SK-N-SH (cell line): ENCODE measurements at regions not wholly inside any gene's neighbourhood (a gene's known extent, or its start where the extent isn't known, plus 50 kb on each side); places are given as distances from the start of the nearest gene placed in this dataset.

Experiments
- CTCF ChIA-PET: fragments of 300-600, 350-600 bp; formaldehyde crosslinking; extraction: SDS; loops from one replicate; lab custom pipeline; 2021; lab: Yijun Ruan, JAX
- POLR2A ChIA-PET: fragments of 350-600 bp; sonication (Branson Sonifier 250); formaldehyde crosslinking; extraction: SDS; loops from one replicate; lab custom pipeline; 2020; ENCODE audit warnings: antibody characterized with exemption, inconsistent platforms; lab: Yijun Ruan, JAX
- DNase-seq: peaks from one replicate; pipeline ENCODE4 v3.0.0; 2012
- H2AFZ ChIP-seq: fragments of 200-600 bp; sonication (generic); 2 replicates; pipeline ENCODE4 v1.8.1; 2016; ENCODE audit warnings: antibody characterized with exemption, mild to moderate bottlenecking, low read depth
- H3F3A ChIP-seq: fragments of 200-600 bp; sonication (generic); replicated peaks from 2 replicates; pipeline ENCODE3; 2016; ENCODE audit warnings: antibody characterized with exemption, mild to moderate bottlenecking; ENCODE audit not compliant: insufficient read depth
- H3K27ac ChIP-seq, 2 experiments: fragments of 200-500 bp in 1 of 2; fragments of 200-600 bp in 1 of 2; sonication (Bioruptor generic) in 1 of 2; sonication (generic), shearing (Covaris generic) in 1 of 2; 2 replicates each; pipeline versions ENCODE4 v1.5.1 to v1.6.1; 2014 to 2016; ENCODE audit warnings: low read depth in 2 of 2, inconsistent platforms in 1 of 2, low read length in 1 of 2, mild to moderate bottlenecking in 1 of 2, mixed read lengths in 1 of 2
- H3K27me3 ChIP-seq: fragments of 200-600 bp; sonication (generic), shearing (Covaris generic); 2 replicates; pipeline ENCODE4 v1.6.1; 2016; ENCODE audit warnings: mixed run types; ENCODE audit not compliant: insufficient read depth
- H3K36me3 ChIP-seq, 2 experiments: fragments of 200-500 bp in 1 of 2; fragments of 200-600 bp in 1 of 2; sonication (Bioruptor generic) in 1 of 2; sonication (generic) in 1 of 2; replicated peaks in 1 of 2; 2 replicates each; pipeline versions ENCODE3 to v1.5.1; 2014 to 2016; ENCODE audit warnings: low read length in 1 of 2, mild to moderate bottlenecking in 1 of 2; ENCODE audit not compliant: insufficient read depth in 2 of 2, control insufficient read depth in 1 of 2
- H3K4me1 ChIP-seq, 2 experiments: fragments of 200-500 bp in 1 of 2; fragments of 200-600 bp in 1 of 2; sonication (Bioruptor generic) in 1 of 2; sonication (generic), shearing (Covaris generic) in 1 of 2; 2 replicates each; pipeline versions ENCODE4 v1.5.1 to v1.6.1; 2014 to 2016; ENCODE audit warnings: low read depth in 1 of 2, low read length in 1 of 2, mixed run types in 1 of 2; ENCODE audit not compliant: insufficient read depth in 2 of 2, control insufficient read depth in 1 of 2
- H3K4me2 ChIP-seq: fragments of 200-600 bp; sonication (generic), shearing (Covaris generic); 2 replicates; pipeline ENCODE4 v1.6.1; 2017; ENCODE audit warnings: mixed run types
- H3K4me3 ChIP-seq, 2 experiments: fragments of 200-500 bp in 1 of 2; fragments of 200-600 bp in 1 of 2; sonication (Bioruptor generic) in 1 of 2; sonication (generic), shearing (Covaris generic) in 1 of 2; 2 replicates each; pipeline versions ENCODE4 v1.5.1 to v1.8.1; 2014 to 2016; ENCODE audit warnings: low read depth in 2 of 2, inconsistent platforms in 1 of 2, low read length in 1 of 2, mild to moderate bottlenecking in 1 of 2, mixed read lengths in 1 of 2, moderate library complexity in 1 of 2
- H3K79me2 ChIP-seq: fragments of 200-600 bp; sonication (generic); 2 replicates; pipeline ENCODE4 v1.8.1; 2017; ENCODE audit warnings: mild to moderate bottlenecking; ENCODE audit not compliant: insufficient read depth
- H3K9ac ChIP-seq: fragments of 200-600 bp; sonication (generic); 2 replicates; pipeline ENCODE4 v1.6.1; 2017; ENCODE audit warnings: mixed run types
- H3K9me2 ChIP-seq: fragments of 200-600 bp; sonication (generic); 2 replicates; pipeline ENCODE4 v1.6.1; 2017; ENCODE audit warnings: mixed run types
- H3K9me3 ChIP-seq: fragments of 200-600 bp; sonication (generic); 2 replicates; pipeline ENCODE4 v1.6.1; 2017; ENCODE audit warnings: mixed run types, mild to moderate bottlenecking, moderate library complexity
- H4K20me1 ChIP-seq: fragments of 200-600 bp; sonication (generic); 2 replicates; pipeline ENCODE4 v1.6.1; 2017; ENCODE audit warnings: mild to moderate bottlenecking, mixed run types; ENCODE audit not compliant: insufficient read depth
- EP300 ChIP-seq, 2 experiments: IDR thresholded peaks; 2 replicates each; pipeline versions ENCODE4 v1.4.0 to v1.6.1; 2012; ENCODE audit warnings: borderline replicate concordance in 1 of 2, low read depth in 1 of 2, low read length in 1 of 2
- FOSL2 ChIP-seq: IDR thresholded peaks from 2 replicates; pipeline ENCODE4 v1.4.0; 2012; ENCODE audit warnings: low read depth, mild to moderate bottlenecking, moderate library complexity, borderline replicate concordance
- FOXJ3 ChIP-seq: sonication (generic); formaldehyde crosslinking; IDR thresholded peaks from 2 replicates; pipeline ENCODE4 v1.5.1; 2020; ENCODE audit warnings: mild to moderate bottlenecking, missing genetic modification reagents
- GABPA ChIP-seq: IDR thresholded peaks from 2 replicates; pipeline ENCODE4 v1.4.0; 2012; ENCODE audit warnings: low read depth, mild to moderate bottlenecking
- RAD21 ChIP-seq: IDR thresholded peaks from 2 replicates; pipeline ENCODE4 v1.6.1; 2012; ENCODE audit warnings: mild to moderate bottlenecking, low read length
- TCF12 ChIP-seq: IDR thresholded peaks from 2 replicates; pipeline ENCODE4 v1.4.0; 2012
- TEAD4 ChIP-seq: IDR thresholded peaks from 2 replicates; pipeline ENCODE4 v1.4.0; 2012; ENCODE audit warnings: mild to moderate bottlenecking, borderline replicate concordance; ENCODE audit not compliant: insufficient read depth
- WGBS: methylation state at CpG from one replicate; pipeline ENCODE4 v1.1.6; 2017; ENCODE audit warnings: low lambda C conversion rate; 5-methylcytosine and 5-hydroxymethylcytosine counted together
- TF ChIP-seq, protein P1 (sequence below): fragments of 150-350 bp; IDR thresholded peaks from 2 replicates; pipeline ENCODE4 v1.6.1; 2017; ENCODE audit warnings: antibody characterized with exemption, low read length, low read depth, borderline replicate concordance
- TF ChIP-seq, protein P2 (sequence below): IDR thresholded peaks from 2 replicates; pipeline ENCODE4 v1.6.1; 2012; ENCODE audit warnings: mild to moderate bottlenecking, low read depth, low read length, moderate library complexity
- TF ChIP-seq, protein P3 (sequence below): IDR thresholded peaks from 2 replicates; pipeline ENCODE4 v1.4.0; 2012; ENCODE audit warnings: low read depth, borderline replicate concordance

- no peaks in the 10 kb centered on the region for H3K36me3 ChIP-seq
- H3K9me3 ChIP-seq, result no peaks in the 10 kb centered on the region
- whole genome bisulfite sequencing, result 34% methylated on average over 1 of the region's 1 CpG
- TF ChIP-seq TEAD4 (no peak), RAD21 (peak; percentile 63)
- no peaks in the 10 kb centered on the region for H3K9me2 ChIP-seq
- no peaks in the 10 kb centered on the region for H3K27me3 ChIP-seq
- no peak overlapping the region for H2AFZ ChIP-seq
- peak; percentile 2 for DNase-seq
- no peak overlapping the region for H3K4me2 ChIP-seq
- no peaks in the 10 kb centered on the region for H3F3A ChIP-seq
- no peaks in the 10 kb centered on the region for H3K79me2 ChIP-seq
- ChIA-PET CTCF (interaction anchor here (0.6 kb wide), 1 partner anchor 98 kb away, joined by 3 read pairs; no protein-coding TSS in a partner anchor), POLR2A (no interaction called here)
- H3K4me3 ChIP-seq, result no peak overlapping the region
- H3K9ac ChIP-seq, result no peak overlapping the region
- no peaks in the 10 kb centered on the region for H4K20me1 ChIP-seq
- peaks cover 0 to 2% of the 10 kb centered on the region in 2 experiments; a peak in 1 of 4 replicates for H3K4me1 ChIP-seq
- H3K27ac ChIP-seq, result peak overlapping the region in 1 of 2 experiments; percentile 53; a peak in 1 of 4 replicates
Observed at GRCh38 chr6:23754197-23754596, 371.8 kb upstream of the NRSN1 start.

DNA sequence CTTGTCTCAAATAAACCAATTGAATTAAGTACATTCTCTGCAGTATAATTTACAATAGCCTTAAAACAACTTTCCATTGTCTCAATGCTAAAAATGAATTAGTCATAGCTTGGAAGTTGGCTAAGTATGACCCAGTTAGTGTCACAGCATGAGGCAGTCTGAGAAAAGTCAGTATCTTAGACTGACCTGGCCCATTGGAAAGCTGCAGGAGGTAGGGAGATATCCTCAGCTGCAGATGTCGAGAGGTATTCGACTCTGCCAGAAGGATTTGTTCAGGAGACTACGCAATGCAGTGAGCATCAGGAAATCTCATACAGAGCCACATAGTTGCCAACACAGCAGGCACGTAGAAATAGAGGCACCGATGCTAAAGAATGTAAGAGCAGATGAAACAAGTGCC lies 350.9 kb upstream of the NRSN1 start:
- Histone ChIP-seq H2AFZ (no peak overlapping the region), H3K9me3 (no peaks in the 10 kb centered on the region), H3K9me2 (no peaks in the 10 kb centered on the region), H3K27ac (no peak overlapping the region), H3K9ac (no peak overlapping the region), H3K4me2 (no peak overlapping the region), H4K20me1 (no peaks in the 10 kb centered on the region), H3K36me3 (no peaks in the 10 kb centered on the region), H3F3A (no peaks in the 10 kb centered on the region), H3K4me1 (no peaks in the 10 kb centered on the region), H3K27me3 (no peaks in the 10 kb centered on the region), H3K4me3 (no peak overlapping the region), H3K79me2 (no peaks in the 10 kb centered on the region)
- DNase-seq, result no peak
- 30% methylated on average over 5 of the region's 5 CpGs for WGBS
- CTCF ChIA-PET, result no interaction called here
- POLR2A ChIA-PET, result no interaction called here
- no peak for TF ChIP-seq TCF12
- TF ChIP-seq, protein P1, sequence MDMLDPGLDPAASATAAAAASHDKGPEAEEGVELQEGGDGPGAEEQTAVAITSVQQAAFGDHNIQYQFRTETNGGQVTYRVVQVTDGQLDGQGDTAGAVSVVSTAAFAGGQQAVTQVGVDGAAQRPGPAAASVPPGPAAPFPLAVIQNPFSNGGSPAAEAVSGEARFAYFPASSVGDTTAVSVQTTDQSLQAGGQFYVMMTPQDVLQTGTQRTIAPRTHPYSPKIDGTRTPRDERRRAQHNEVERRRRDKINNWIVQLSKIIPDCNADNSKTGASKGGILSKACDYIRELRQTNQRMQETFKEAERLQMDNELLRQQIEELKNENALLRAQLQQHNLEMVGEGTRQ, result no peak
- TF ChIP-seq, protein P2, sequence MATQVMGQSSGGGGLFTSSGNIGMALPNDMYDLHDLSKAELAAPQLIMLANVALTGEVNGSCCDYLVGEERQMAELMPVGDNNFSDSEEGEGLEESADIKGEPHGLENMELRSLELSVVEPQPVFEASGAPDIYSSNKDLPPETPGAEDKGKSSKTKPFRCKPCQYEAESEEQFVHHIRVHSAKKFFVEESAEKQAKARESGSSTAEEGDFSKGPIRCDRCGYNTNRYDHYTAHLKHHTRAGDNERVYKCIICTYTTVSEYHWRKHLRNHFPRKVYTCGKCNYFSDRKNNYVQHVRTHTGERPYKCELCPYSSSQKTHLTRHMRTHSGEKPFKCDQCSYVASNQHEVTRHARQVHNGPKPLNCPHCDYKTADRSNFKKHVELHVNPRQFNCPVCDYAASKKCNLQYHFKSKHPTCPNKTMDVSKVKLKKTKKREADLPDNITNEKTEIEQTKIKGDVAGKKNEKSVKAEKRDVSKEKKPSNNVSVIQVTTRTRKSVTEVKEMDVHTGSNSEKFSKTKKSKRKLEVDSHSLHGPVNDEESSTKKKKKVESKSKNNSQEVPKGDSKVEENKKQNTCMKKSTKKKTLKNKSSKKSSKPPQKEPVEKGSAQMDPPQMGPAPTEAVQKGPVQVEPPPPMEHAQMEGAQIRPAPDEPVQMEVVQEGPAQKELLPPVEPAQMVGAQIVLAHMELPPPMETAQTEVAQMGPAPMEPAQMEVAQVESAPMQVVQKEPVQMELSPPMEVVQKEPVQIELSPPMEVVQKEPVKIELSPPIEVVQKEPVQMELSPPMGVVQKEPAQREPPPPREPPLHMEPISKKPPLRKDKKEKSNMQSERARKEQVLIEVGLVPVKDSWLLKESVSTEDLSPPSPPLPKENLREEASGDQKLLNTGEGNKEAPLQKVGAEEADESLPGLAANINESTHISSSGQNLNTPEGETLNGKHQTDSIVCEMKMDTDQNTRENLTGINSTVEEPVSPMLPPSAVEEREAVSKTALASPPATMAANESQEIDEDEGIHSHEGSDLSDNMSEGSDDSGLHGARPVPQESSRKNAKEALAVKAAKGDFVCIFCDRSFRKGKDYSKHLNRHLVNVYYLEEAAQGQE, result no peak
- no peak for TF ChIP-seq FOSL2
- TF ChIP-seq, protein P3, sequence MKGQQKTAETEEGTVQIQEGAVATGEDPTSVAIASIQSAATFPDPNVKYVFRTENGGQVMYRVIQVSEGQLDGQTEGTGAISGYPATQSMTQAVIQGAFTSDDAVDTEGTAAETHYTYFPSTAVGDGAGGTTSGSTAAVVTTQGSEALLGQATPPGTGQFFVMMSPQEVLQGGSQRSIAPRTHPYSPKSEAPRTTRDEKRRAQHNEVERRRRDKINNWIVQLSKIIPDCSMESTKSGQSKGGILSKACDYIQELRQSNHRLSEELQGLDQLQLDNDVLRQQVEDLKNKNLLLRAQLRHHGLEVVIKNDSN, result no peak
- no peak for TF ChIP-seq EP300 (IDR thresholded peaks at IDR 0.05; ENCODE audit: borderline replicate concordance in 1 of 2, low read depth in 1 of 2, low read length in 1 of 2)
- TF ChIP-seq GABPA, result no peak
- no peak for TF ChIP-seq FOXJ3 (CRISPR knock-in tag)
- TF ChIP-seq, all 33 proteins: peak for 0
